ENCODE measurements at regions not wholly inside any gene's neighbourhood (a gene's known extent, or its start where the extent isn't known, plus 50 kb on each side); places are given as distances from the start of the nearest gene placed in this dataset.

DNA sequence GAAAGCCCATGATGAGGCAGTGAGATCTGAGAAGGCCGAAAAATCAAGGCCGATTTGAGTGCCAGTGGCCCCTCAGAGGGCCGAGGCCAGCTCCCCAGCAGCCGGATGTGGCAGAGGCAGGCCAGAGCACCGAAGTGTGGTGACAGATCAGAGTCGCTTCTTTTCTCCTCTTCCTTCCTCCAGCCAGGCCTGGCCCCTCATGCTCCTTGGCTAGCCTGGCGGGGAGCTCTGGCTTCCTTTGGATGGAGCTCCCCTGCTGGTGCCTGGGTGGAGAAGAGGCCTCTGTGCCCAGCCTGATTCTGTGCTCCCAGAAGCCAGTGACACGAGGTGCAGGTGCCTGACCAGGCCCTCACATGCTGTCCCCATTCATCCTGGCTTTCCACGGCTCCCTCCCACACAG lies 127.2 kb upstream of the PABPC4L start:
- DNase-seq: no peak

DNA sequence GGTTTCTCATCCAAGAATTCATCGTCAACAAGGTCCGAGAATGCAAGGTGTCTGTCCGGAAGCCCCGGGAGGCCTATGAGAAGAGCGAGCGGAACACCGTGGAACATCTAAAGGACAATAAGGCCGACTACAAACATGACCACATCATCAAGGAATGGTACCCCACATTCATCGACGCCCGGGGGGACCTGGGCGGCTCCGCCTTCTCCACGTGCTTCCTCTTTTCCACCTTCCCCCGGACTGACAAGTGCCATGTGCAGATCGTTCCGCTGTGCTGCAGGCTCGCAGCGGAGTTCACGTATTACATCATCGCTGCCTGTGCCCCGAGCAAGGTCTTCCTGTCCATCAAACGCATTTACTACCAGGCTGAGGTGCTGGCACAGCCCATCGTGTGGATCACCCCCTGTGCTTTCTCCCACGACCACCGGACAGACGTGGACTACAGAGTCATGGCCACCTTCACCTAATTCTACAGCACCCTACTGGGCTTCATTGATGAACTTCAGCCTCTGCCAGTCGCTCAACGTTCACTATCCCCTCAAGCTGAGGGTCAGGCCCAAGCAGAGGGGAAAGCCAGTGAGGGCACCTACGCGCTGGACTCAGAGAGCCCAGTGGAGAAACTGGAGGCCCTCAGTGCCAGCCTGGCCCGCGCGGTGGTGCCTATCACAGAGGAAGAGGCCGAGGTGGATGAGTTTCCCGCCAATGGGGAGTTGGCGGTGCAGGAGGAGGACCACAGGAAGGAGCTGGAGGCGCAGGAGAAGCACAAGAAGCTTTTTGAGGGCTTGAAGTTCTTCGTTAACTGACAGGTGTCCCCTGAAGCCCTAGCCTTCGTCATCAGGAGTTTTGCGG lies 125.9 kb upstream of the PABPC4L start:
- no peak for DNase-seq

DNA sequence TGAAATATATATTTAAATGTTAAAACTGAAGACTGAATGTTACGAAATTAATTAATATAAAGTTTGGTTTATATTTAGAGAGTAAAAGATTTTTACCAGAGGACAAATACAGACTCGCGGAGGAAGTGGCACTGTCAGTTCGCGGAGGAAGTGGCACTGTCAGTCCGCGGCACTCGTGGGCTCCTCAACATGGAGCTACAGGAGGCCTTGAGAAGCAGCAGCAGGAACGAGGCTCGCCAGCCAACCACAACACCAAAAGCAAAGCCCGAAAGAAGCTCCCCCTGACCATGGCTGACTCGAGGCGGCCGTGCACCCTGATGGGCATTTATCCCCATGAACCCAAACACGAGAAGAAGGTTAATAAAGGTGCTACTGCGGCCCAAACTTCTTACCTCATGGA lies 125.3 kb upstream of the PABPC4L start:
- no peak for DNase-seq

DNA sequence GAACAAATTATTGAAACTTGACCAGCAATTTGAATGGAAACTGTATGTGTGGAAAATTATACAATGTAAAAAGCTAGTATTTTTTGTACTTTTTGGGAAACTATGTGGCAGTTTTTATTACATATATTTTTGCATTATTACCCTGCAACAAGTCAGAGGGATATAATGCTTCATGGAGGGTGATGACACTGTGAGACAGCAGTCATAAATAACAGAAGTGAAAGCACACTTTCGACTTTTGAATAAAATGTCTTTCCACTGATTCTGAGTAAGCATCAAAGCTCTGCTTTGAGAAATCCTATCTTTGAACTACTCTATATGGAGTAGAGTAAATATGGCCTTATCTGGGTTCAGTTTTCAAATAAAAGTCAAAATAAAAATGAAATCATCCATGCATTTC lies 122.6 kb upstream of the PABPC4L start:
- DNase-seq: no peak

DNA sequence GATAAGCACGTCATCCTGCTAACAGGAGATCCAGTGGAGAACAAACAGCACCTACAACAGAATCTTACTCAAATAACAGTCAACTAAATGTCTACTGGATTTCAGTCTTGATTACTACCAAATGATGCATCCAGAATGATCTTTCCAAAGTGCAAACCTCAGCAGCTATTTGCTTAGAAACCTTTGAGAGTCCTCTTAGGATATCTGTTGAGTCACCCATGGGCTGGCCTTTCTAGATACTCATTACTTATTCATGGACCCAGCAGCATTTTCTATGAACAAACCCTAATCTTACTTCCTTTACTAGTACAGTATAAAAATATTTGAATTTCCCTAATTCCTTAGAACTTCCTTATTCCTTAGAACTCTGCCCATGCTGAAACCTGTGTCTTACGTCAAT lies 118.5 kb upstream of the PABPC4L start:
- DNase-seq: no peak

DNA sequence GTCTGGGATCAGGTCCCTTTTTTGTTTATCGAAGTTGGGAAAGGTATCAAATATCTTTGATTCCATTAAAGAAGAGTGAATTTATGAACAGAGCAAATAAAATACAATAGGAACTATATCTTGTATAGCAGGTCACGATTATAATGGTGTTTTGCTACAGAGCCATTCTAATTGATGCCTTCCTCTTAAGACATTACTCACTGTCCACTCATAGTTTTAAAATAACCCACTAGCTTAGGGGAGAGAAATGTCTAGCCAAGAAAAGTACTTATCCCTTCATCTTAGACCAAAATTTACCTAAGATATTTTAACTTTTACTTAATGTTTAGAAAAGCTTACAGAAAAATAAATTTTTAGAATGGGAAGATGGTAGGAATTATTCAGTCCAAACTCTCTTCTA lies 112.0 kb upstream of the PABPC4L start:
- DNase-seq: no peak

DNA sequence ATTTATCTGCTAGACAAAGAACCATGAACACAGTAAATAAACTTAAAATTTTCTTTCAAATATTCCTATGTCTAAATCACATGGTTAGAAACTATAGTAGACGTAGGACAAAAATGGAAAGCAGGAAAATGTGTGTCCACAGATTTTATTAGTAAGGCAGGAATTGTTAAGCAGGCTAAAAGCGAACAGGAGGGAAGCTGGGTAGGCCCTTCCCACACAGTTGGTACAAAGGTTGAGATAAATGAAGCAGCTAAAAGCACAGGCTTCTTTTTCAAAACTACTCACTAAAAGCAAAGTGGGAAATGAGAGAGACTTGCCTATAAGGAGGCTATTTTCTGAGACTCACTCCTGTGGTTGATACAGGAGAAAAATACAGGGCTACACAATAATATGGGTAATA lies 108.1 kb upstream of the PABPC4L start:
- DNase-seq: no peak

DNA sequence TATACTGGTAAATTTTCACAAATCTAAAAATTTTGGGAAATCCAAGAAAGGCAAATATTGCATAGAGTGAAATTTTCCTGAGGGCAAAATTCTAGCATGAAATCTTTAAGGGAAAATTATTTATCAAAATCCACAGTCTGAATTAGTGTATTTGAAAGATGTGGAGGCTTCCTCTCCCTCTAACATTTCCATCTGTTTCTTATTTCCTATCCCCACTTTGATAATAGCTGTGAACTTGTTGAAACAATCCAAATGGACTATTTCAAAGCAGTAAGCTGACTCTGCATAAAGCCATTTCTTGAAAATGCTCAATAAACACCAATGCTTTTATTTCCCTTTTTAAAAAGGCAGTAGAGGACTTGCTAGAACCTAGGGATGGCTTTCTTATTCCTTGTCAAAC lies 107.3 kb upstream of the PABPC4L start:
- DNase-seq: no peak

DNA sequence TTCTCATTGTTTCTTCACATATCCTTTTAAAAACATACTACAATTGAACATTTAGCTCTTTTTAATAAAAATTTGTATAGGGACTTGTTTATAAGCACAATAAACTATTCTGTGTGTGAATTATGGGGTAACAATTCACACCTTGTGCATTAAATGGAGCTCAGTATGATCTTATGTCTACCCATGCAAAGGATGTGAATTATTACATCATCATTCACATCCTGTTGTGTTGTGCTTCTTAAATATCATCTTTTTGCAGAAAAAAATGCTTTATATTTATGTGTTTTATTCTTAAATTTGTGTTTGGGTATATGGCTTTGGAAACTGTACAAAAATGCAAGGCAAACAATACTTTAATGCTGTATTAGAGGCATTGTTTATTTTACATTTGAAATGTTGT lies 96.7 kb upstream of the PABPC4L start:
- no peak for DNase-seq

DNA sequence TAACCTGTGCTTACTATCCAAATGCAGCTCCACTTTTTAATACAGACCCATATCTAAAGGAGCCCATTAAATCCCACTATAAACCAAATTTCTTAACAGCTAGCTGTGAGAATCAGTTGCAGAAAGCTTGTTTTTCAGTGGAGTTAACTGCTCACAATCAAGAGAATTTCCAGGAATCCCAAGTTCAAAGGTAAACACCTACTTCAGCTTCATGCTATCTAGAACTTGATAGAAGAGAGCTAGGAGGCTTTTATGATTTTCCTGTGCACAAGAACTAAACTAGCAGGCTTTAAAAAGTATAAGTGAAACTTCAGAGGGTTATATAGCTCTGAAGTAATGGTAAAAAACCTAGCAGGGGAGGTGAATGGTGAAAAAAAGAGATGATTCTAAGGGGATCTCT lies 96.2 kb upstream of the PABPC4L start:
- no peak for DNase-seq

DNA sequence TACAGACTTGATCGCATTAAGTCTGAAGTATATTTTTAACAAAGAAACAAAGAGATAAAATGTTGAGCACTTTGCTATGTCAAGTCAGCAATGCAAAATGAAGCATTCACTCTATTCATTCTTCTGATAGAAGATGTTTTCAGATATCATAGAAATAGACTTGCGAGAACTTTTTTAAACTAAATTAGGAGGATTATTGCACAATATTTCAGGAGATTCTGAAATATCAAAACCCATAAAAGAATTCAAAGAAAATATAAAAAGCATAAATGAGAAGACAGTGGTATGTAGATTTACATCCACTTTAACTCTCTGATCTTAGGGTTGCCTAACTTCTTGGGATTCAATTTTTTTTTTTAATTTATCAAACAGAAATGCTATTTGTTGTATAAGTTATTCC lies 81.1 kb upstream of the PABPC4L start:
- DNase-seq: no peak

DNA sequence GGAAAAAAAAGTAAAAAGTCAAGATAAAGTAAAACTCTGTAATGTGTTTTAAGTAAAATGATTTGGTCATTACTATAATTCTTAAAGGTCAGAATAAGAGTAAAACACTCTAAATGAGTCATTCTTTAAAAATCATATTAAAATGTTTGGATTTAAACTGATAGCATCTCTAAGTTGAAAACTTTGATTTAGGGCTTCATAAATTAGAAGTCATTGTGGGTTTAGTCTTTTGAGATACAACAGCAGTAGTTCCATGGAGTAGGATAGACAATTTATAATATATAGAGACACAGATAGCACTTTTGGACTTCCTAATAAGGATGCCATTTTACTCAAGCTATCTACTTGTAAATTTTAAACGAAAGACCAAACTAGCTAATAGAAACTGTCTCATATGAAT lies 77.1 kb upstream of the PABPC4L start:
- no peak for DNase-seq

DNA sequence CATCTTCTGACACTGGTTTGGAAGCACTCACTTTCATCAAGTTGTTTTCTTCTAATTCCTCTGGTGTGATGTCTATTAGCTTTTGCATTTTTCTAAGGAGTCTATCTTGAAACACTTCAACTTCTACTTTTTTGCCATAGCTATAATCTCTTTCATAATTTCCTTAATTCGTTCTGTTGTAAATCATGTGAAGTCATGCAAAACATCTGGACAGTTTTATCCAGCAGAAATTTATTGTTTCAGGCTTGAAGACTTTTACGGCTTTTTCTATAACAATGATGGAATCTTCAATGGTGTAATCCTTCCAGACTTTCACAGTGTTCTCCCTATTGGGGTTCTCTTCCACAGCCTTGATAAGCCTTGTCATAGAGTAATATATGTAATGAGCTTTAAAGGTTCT lies 74.9 kb upstream of the PABPC4L start:
- no peak for DNase-seq

DNA sequence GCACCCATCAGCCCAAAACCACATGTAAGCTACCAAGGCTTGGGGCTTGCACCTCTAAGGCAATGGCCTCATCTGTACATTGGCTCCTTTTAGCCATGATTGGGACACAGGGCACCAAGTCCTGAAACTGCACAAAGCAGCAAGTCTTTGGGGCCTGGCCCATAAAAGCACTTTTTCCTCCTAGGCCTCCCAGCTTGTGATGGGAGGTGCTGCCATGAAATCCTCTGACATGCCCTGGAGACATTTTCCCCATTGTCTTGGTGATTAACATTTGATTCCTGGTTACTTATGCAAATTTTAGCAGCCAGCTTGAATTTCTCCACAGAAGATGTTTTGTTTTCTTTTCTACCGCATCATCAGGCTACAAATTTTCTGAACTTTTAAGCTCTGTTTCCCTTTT lies 58.5 kb upstream of the PABPC4L start:
- DNase-seq: no peak
